Epidermal melanocyte (primary cell): ENCODE measurements at regions not wholly inside any gene's neighbourhood (a gene's known extent, or its start where the extent isn't known, plus 50 kb on each side); places are given as distances from the start of the nearest gene placed in this dataset.

Source experiments
- DNase-seq: peaks from one replicate; pipeline ENCODE4 v3.0.0; 2011; ENCODE audit warnings: low spot score; ENCODE audit not compliant: insufficient read length

GRCh38 chr17:12290207-12290606 is 269.5 kb downstream of the MAP2K4 start:
- no peak for DNase-seq

- DNase-seq = no peak
Observed at GRCh38 chr17:12296209-12296625, 275.5 kb downstream of the MAP2K4 start.

DNA sequence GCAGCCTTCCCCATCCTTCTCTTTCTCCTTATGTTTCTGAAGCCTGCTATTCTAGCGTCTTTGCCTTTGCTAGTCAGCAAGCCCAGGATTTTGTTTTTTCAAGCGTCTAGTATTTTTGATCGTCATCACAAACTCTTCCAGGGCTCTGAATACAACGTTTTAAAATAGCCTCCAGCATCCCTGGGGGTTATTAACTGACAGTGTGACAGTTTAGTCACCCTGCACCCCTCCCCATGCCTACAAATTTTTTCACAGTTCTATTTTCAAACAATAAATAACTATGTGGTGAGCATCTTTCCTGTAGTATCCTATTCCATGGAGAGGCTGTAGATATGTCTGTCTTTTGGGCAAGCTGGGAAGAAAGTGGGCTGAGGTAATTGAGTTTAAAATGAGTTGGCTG is 280.9 kb downstream of the MAP2K4 start:
- DNase-seq = no peak

DNA sequence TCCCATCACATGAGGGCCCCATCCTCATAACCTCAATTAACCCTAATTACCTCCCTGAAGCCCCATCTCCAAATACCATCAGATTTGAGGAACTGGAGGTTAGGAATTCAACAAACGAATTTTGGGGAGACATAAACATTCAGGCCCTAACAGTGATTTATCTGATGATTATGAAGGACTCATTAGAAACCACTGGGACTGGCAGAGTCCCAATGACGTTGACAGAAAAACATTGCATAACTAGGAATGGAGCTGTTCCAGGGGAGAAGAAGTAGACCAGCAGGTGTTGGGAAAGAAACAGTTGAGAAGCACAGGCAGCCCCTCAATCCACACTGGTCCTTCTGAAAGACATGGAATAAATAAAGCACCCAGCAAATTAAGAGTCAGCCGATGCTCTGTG is 282.0 kb downstream of the MAP2K4 start:
- DNase-seq = no peak

GRCh38 chr17:12310811-12311210 is 290.1 kb downstream of the MAP2K4 start:
- DNase-seq = no peak

DNA sequence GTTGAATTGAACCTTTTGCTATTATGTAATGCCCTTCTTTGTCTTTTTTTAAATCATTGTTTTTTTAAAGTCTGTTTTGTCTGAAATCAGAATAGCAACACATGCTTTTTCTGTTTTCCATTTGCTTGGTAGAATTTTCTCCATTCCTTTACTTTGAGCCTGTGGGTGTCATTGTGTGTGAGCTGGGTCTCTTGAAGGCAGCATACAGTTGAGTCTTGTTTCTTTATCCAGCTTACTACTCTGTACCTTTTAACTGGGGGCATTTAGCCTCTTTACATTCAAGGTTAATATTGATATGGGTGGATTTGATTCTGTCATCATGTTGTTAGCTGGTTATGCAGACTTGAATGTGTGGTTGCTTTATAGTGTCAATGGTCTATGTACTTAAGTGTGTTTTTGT is 292.0 kb downstream of the MAP2K4 start:
- DNase-seq = no peak

DNA sequence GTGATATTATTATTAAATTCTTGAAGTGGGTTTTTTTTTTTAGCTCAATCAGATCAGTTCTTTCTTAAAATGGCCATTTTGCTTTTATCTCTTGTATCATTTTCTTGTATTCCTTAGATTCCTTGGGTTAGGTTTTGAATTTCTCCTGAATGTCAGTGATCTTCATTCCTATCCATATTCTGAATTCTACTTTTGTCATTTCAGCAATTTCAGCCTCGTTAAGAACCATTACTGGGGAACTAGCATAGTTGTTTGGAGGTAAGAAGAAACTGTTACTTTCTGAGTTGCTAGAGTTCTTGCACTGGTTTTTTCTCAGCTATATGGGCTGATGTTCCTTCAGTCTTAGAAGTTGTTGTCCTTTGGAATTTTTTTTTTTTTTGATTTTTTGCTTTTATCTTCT is 293.1 kb downstream of the MAP2K4 start:
- no peak for DNase-seq

DNA sequence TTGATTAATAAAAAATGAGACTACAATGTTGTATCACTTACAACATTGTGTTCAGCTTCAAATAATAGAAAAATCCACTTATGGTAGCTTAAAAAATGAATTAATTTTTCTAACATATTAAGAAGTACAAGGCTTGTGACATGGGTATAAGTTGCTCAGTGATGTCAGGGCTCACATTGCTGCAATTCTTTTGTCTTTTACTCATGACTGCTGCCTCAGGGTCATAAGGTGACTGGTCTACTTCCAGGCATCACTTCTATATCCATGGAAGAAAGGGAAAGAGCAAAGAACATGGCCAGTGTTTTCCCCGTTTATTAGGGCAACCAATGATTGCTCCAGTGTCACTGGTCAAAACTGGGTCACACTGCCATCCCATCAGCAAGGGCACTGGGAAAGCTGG is 295.3 kb downstream of the MAP2K4 start:
- no peak for DNase-seq

- DNase-seq = no peak
Observed at GRCh38 chr17:12318571-12319266, 298.0 kb downstream of the MAP2K4 start.

DNA sequence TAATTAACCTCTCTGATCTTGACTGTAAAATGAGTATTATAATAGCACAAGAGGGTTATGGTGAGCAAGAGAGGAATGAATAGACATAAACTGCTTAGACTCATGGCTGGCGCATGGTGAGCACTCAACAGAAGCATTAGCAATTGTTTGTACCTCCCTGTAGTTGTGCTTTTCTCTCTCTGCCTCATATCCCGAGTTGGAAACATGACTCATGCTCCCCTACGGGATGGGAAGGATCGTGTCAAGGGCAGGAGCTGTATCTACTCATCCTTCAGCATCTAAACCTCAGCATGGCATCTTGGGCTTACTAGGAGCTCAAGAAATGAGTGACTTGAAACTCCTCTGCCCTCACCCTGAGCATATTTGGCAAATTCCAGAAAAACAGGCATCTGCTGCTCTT is 299.6 kb downstream of the MAP2K4 start:
- no peak for DNase-seq

DNA sequence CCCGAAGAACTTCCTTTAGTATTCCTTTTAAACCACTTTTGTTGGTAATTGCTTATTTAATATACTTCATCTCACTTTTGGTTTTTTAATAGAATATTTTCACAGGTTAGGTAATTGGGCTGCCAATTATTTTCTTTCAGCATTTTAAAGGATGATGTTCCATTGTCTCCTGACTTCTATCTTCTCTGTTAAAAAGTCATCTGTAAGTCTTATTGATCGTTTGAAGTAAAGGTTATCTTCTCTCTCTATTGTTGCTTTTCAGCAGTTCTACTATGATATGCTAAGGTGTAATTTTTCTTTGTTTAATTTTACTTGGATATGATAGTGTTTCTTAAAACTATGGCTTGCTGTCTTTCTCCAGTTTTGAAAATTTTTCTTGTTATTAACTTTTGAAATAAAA is 307.5 kb downstream of the MAP2K4 start:
- no peak for DNase-seq

DNA sequence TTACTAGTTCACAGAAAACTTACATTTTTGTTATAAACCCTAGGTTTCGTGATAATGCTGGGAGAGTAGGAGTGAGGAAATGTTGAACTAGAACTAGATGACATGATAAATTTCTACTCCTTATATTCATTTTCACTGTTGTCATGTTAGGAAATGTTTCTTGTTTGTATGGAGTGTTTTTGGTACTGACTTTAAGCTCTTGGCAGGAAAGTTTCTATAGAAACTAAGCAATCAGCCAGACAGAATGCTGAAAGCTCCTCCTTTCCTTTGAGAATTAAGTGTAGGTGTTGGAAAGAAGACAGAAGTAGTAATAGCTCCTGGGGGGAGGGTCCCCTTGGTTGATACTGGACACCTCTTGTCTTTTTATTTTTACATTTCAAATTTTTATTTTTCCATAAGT is 309.8 kb downstream of the MAP2K4 start:
- no peak for DNase-seq

DNA sequence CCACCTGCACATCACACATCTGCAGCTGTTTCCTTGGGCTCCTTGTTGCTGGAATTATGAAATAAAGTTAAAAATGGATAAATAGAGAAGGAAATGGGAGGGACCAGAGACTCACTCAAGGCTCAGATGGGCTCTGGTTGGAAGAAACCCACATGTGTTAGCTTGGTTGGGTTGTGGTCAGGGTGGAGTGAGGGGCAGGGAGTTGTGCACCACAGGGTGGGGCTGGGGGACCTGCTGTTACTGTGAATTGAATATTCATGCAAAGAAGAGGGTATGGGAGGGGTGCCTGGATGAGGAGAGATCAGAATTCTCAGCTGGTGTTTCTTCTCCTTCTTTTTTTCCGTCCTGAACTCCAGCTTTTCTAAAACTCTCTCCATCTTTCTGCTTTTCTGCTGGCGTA is 320.7 kb downstream of the MAP2K4 start:
- DNase-seq = no peak

GRCh38 chr17:12342161-12342560 is 321.5 kb downstream of the MAP2K4 start:
- no peak for DNase-seq

DNA sequence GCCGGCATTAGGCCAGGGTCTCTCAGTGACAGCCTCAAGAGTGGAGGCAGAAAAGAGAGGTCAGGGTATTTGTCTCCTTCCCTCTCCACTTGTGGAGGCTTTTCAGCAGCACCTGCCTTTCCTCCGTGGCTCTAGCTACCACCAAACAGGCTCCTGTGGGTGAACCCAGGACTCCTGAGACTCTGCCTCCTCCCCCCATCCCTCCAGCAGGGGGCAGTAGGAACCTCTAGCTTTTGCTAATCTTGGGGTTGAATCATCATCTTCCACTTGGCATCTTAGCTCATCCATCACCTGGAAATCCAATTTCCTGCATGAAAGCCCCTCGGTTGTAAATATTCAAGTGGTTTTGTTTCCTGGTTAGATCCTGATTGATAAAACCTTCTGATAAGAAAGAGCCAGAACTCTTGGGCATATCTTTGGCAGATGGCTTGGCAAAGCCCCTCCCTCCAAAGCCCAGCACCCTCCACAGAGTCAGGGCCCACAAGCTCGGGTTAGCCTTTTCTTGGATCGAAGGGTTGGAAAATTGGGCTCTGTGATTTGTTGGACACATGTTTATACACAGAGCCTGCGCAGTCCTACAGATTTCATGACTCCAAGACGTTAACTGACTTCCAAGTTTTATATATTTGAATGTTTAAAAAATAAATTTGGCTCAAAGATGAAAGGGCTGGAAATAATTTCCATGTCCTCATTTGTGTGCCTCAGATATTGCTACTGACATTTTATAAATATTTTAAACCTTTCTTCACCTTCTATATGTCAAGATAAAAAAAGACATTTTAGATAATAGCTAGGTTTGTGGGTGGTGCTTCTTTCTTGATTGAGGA is 322.1 kb downstream of the MAP2K4 start:
- DNase-seq = no peak

DNA sequence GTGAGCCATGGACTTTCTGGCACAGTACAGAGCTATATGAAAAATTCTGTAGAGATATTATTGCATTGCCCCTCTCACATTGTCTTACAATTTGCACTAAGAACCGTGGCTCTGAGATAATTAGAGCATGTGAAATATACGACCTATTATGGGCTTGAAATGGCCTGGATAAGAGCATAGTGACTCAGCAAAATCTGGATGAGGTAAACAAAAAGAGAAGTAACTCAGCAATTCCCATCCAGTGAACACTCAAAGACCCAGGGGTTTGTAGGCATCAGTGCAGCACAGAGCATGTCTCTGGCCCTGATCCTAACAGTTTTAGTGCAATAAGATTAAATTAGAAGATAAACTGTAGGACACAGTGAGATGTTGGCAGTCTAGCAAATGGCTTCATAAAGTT is 317.2 kb upstream of the MYOCD start:
- DNase-seq = no peak

- no peak for DNase-seq
Observed at GRCh38 chr17:12349297-12349696, 316.4 kb upstream of the MYOCD start.

GRCh38 chr17:12352127-12352526 is 313.6 kb upstream of the MYOCD start:
- no peak for DNase-seq

- no peak for DNase-seq
Observed at GRCh38 chr17:12357600-12357999, 308.1 kb upstream of the MYOCD start.

GRCh38 chr17:12358477-12358876 is 307.2 kb upstream of the MYOCD start:
- DNase-seq = no peak

DNA sequence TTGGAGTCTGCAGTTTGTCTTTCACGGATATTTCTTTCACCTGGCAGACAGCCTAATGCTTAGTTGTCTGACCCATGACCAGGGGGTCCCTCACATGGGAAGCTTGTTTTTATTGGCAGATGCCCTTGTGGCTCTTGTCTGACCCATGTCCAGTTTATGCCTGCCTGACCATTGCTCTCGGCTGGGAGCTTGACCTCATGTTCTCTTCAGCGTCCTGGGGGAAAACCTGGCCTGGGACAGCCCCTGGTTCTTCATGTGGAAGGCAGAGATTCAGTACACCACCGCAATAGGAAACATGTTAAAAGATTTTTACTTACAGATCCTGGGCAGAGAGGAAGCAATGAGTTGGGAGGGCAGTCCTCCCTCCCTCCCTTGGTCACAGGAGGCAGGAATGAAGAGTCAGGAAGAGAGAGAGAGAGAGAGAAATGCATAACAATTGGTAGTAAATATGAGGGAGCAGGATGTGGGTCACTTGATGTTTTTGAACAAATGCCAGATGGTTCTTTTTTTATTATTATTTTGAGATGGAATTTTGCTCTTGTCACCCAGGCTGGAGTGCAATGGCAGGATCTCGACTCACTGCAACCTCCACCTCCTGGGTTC is 302.7 kb upstream of the MYOCD start:
- no peak for DNase-seq

DNA sequence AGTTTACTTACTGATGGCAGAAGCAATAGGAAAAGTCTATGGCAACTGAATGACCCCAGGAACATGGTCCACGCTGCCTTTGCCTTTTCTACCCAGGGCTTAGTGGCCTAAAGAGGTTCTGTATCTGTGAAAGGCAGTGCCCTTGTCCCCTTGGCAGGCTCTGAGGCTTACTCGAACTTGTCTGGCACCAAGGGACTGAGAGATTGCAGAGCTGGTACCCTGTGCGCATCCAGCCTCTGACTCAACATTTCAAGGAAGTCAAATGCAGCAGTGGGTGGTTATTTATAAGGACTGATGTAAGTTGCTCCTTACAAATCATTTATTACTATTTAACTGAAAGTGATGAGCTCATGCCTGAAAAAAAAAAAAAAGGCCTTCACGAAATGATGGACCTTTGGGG is 299.9 kb upstream of the MYOCD start:
- no peak for DNase-seq

DNA sequence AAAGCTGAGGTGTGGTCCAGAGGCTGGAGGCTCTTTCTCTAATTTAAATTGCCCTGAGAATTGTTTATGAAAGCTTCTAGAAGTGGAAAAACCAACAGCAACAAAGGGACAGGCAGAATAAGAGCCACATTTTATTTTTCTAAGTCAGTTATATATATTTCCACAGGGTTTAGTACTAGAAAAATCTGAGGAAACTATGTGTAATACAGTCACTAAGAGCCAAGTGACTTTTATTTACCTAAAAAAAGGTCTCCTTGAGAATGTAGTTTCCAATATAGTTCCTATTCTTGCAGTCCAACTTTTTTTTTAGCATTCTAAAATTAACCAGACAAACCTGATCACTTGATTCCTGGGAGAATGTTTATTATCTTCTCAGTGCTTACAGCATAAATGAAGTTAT is 296.6 kb upstream of the MYOCD start:
- no peak for DNase-seq
